Activated CD4-positive, alpha-beta T cell treated with anti-CD3 and anti-CD28 coated beads, Interleukin-2, Interleukin-4, amounts not matched to agents 100 ng/mL and 50 ng/mL, durations not matched to agents 16 hours and 8 hours (primary cell): ENCODE measurements at regions not wholly inside any gene's neighbourhood (a gene's known extent, or its start where the extent isn't known, plus 50 kb on each side); places are given as distances from the start of the nearest gene placed in this dataset.

Source experiments
- DNase-seq: peaks from one replicate; pipeline ENCODE4 v3.0.0-alpha.2; 2020; ENCODE audit warnings: low spot score

GRCh38 chr4:123939621-123940020, 543.0 kb downstream of the SPRY1 start:
- DNase-seq: no peak

- no peak for DNase-seq
Observed at GRCh38 chr4:123940604-123941003, 544.0 kb downstream of the SPRY1 start.

DNA sequence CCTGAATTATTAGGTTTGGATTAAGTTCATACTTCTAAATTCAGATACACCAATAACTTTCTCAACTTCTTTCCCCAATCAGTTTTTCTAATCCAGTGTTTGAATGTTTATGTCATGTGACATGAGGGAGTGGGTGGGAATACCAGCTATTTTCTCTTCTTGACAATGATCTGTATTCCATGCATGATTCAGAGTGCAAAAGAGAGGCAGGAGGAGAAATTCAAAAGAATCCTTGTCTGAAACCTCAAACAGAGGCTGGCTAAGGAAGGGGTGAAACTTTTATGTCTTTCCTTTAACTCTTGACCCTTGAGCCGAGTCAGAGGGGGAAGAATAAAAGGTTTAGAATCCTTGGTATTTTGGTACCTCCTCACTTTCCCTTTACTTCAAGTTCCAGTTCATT, 544.7 kb downstream of the SPRY1 start:
- DNase-seq: no peak

GRCh38 chr4:123943976-123944375, 547.4 kb downstream of the SPRY1 start:
- DNase-seq: no peak

GRCh38 chr4:123945301-123945700, 548.7 kb downstream of the SPRY1 start:
- no peak for DNase-seq

DNA sequence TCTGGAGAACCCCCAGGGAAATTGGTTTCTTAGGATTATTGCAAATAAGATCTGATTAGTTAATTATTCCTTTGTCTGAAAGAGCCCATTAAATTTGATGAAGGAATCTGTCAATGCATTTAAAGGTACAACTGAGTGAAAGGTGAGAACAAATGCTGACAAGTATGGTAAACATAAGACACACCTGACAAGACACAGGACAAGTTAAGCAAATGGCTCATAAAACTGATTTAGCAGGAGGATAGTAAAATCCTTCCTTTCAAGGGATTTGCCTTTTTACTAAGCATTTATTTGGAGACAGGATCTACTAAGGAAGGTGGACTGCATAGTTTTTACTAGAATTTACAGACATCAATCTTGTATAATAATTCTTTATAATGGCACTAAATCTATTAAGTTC, 553.9 kb downstream of the SPRY1 start:
- no peak for DNase-seq

DNA sequence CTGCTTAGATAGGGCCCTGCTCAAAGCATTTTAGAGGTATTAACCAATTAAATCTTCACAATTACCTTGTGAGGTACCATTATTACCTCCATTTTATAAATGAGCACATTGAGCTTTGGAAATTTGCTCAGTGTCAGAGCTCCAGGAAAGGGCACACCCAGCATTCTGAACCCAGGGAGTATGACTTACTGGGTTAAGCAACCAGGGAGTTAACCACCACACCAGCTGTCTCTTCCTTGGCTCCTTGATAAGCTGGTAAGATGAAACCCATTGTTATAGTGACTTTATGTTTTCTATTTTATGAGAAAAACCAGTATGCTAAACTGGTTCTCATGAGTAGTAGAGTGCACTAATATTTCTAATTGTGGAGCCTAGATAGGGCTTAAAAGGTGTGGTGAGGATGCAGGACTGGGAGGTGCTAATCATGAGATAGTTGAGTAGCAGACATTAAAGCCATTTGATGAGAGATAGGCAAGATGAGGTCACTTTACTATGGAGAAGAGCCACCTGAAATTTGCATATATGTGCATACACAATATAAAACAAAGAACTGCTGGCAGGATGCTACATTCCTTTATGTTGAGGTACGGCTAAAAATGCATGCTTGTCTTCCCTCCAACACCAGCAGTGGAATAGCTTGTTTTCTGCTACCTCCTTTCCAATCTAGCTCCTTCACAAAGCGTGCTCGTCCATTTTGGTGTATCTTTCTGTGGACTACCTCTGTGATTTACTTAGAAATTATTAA, 556.1 kb downstream of the SPRY1 start:
- no peak for DNase-seq

DNA sequence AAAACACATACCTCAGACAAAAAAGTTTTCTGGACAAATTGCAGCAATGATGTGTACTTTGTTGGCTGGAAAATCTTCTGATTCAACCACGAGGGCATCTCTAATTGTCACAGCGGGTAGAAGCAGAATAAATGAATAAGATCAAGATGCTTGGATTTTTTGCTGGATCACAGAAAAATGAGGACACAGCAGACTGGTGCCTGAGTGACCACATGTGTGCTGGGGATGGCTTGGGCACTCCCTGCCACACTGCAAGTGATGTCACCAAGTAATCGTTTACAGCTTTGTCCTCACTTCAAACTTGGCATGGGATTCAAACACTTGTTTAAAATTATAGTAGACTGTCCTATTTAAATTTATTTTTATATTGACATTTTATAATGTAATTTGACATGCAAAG, 557.0 kb downstream of the SPRY1 start:
- DNase-seq: no peak

GRCh38 chr4:123954220-123954619, 557.6 kb downstream of the SPRY1 start:
- DNase-seq: no peak

GRCh38 chr4:123955167-123955800, 558.7 kb downstream of the SPRY1 start:
- no peak for DNase-seq

DNA sequence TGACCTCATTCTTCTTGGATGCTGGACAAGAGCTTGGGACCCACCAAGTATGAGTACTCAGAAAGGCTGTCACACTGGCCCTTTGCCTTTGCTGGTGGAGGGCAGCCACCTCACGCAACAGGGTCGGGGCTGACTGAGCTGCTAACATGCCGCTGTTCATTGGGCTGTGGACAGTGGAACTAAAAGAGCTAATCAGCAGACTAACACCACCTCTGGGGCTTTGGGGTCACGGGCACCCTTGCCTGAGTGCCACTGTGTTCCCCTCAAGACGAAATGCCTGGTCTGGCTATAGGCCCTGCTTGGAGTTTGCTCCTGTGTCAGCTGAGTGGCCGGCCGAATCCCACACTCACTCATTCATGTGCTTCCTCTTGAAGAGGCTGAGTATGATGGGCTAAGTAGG, 559.6 kb downstream of the SPRY1 start:
- no peak for DNase-seq

DNA sequence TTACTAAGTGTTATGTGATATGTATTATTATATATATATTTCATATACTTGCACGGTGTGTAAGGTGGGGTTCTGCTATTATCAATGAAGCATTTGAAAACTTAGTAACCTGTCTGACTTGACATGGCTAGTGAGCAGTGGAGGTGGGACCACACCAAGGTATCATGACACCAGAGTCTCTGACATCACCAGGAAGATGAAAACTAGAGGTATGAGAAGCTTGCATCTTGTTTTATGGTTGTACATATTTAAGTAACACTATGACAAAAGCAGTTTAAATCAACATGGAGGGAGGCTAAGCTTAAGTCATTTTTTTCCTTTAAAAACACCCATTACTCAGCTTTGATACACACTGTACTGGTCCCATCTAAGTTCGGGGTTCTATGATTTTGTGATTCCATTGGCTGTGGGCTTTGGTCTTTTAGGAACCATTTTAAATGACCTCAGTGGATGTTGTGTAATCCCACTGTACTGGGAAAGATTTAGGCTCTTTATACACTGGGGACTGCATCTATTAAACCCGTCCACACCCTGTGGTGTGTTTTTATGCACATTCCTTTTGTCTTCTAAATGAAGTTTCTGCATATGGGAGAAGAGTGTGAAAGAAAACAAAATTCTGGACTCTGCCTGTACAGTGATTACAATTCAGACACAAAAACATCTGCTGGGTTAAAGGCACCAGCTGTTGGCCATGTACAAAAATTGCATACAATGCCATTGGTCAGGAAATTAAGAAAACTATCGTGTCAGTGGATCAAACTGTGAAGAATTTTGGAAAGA, 570.6 kb downstream of the SPRY1 start:
- no peak for DNase-seq

- DNase-seq: no peak
Observed at GRCh38 chr4:123972031-123972430, 575.4 kb downstream of the SPRY1 start.

DNA sequence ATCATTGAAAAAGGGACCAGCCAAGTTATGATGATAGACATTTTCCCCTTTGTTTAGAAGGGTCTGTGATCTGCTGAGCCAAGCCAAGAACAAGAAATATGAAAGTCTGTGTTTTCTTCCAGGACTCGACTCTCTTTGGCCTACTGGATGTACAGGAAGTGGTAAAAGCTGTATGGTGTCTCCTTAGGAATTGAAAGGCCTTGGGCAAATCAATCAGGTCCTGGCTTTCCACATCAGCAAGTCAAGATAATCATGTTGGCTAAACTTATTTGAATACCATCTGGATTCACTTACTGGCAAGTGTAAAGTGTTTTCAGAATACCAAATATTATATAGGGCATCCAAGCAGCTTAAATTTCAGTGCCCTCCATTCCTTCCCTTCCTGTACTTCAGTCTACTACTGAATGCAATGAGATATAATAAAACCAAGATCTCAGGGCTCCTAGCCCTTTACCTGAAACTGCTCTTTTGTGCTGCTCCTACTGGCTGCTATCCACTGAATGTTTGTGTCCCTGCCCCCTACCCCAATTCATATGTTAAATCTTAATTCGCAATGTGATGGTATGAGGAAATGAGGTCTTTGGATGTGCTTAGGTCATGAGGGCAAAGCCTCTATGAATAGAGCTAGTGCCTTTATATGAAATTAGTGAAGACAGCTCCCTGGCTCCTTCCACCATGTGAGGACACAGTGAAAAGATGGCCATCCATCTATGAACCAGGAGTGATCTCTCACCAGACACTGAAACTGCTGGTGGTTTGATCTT, 578.0 kb downstream of the SPRY1 start:
- no peak for DNase-seq

- no peak for DNase-seq
Observed at GRCh38 chr4:123976285-123976684, 579.7 kb downstream of the SPRY1 start.

GRCh38 chr4:123976819-123977218, 580.2 kb downstream of the SPRY1 start:
- DNase-seq: no peak

GRCh38 chr4:123977641-123978081, 581.1 kb downstream of the SPRY1 start:
- DNase-seq: no peak

DNA sequence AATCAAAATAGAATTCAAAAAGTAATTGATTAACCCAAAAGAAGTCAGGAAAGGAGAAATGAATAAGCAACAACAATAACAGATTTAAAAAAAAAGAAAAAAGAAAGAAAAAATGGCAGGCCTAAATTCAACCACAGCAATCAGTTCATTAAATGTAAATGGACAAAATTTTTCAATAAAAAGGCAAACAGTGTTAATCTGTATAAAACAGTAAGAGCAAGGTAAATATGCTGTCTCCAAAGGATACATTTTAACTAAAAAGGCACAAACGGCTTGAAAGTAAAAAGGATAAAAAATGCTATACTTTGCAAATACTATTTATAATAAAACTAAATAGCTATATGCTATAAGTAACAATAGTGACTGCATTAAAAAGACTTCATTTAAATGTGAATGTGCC, 582.0 kb downstream of the SPRY1 start:
- DNase-seq: no peak

DNA sequence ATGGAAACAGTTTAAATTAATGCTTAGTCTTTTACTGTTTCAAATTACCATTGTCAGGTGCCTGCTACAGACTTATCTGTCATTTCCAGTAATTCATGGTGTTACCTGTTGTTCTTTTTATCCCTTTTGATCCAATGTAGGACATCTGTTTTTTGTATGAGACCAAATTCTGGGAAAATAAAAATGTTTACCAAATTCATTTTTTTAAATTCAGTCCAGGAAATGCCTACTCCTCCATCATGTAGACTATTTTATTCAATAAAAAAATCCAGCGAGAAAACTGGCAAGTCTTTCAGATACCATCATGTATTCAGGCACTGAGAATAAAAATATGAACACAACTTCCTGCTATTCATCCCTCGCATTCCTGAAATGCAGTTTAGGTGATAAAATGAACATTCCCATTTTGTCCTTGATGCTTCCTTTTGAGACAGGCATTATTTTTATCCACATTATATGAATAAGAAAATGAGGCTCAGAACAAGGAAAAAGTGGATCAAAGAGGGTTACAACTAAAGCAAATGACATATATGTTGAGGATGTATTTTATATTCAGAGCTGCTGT, 584.2 kb downstream of the SPRY1 start:
- DNase-seq: no peak

GRCh38 chr4:123984886-123985285, 588.3 kb downstream of the SPRY1 start:
- DNase-seq: no peak

- no peak for DNase-seq
Observed at GRCh38 chr4:123986268-123986798, 589.7 kb downstream of the SPRY1 start.

- no peak for DNase-seq
Observed at GRCh38 chr4:123987408-123987807, 590.8 kb downstream of the SPRY1 start.
